ACC112 (cell line): ENCODE measurements at regions not wholly inside any gene's neighbourhood (a gene's known extent, or its start where the extent isn't known, plus 50 kb on each side); places are given as distances from the start of the nearest gene placed in this dataset.

Experiments used
- H2AFZ ChIP-seq: fragments of 200-600 bp; sonication (generic); one replicate; pipeline ENCODE4 v1.6.0; 2017; ENCODE audit warnings: antibody characterized with exemption, low read length; ENCODE audit not compliant: unreplicated experiment
- H3K27ac ChIP-seq: fragments of 200-600 bp; sonication (generic); 2 replicates; pipeline ENCODE4 v1.5.1; 2014; ENCODE audit warnings: low read depth, mild to moderate bottlenecking, antibody characterized with exemption, low read length, moderate library complexity
- H3K27me3 ChIP-seq: fragments of 200-600 bp; sonication (generic); 2 replicates; pipeline ENCODE4 v1.6.1; 2014; ENCODE audit warnings: mild to moderate bottlenecking, antibody characterized with exemption, low read length, moderate library complexity, mixed read lengths; ENCODE audit not compliant: insufficient read depth
- H3K36me3 ChIP-seq: fragments of 200-600 bp; sonication (generic); 2 replicates; pipeline ENCODE4 v1.6.1; 2016; ENCODE audit warnings: mild to moderate bottlenecking, antibody characterized with exemption, low read length, moderate library complexity, mixed read lengths; ENCODE audit not compliant: insufficient read depth
- H3K4me1 ChIP-seq: fragments of 200-600 bp; sonication (generic); one replicate; pipeline ENCODE4 v1.6.1; 2016; ENCODE audit warnings: low read length, mixed read lengths; ENCODE audit not compliant: insufficient read depth, unreplicated experiment, control insufficient read depth
- H3K4me3 ChIP-seq: fragments of 200-600 bp; sonication (generic); 2 replicates; pipeline ENCODE4 v1.5.1; 2014; ENCODE audit warnings: mild to moderate bottlenecking, low read depth, low read length
- H3K79me2 ChIP-seq: fragments of 200-600 bp; sonication (generic); one replicate; pipeline ENCODE4 v1.6.0; 2016; ENCODE audit warnings: low read length; ENCODE audit not compliant: control insufficient read depth, unreplicated experiment, insufficient read depth

GRCh38 chr6:134421501-134421900 is 103.6 kb upstream of the SGK1 start:
- H3K79me2 ChIP-seq = no peaks in the 10 kb centered on the region
- peaks cover 56% of the 10 kb centered on the region for H3K4me1 ChIP-seq

GRCh38 chr6:134420614-134421181 is 102.8 kb upstream of the SGK1 start:
- Histone ChIP-seq H2AFZ (no peak overlapping the region), H3K27me3 (no peaks in the 10 kb centered on the region), H3K36me3 (no peaks in the 10 kb centered on the region), H3K79me2 (no peaks in the 10 kb centered on the region), H3K27ac (peak overlapping the region; percentile 100), H3K4me1 (peaks cover 53% of the 10 kb centered on the region), H3K4me3 (no peak overlapping the region)

More at GRCh38 chr6:134421501-134421900, 103.6 kb upstream of the SGK1 start:
- H3K27ac ChIP-seq = peak overlapping the region; percentile 100
- peak overlapping the region; percentile 5 for H2AFZ ChIP-seq
- H3K27me3 ChIP-seq = no peaks in the 10 kb centered on the region
- H3K4me3 ChIP-seq = peak overlapping the region; percentile 10; the same call in 1 of the 2 replicates
- no peaks in the 10 kb centered on the region for H3K36me3 ChIP-seq

GRCh38 chr6:134419716-134420115 is 101.8 kb upstream of the SGK1 start:
- no peak overlapping the region for H3K4me3 ChIP-seq
- H2AFZ ChIP-seq = no peak overlapping the region
- peak overlapping the region; percentile 100; the same call in 1 of the 2 replicates for H3K27ac ChIP-seq
- H3K27me3 ChIP-seq = no peaks in the 10 kb centered on the region
- peaks cover 43% of the 10 kb centered on the region for H3K4me1 ChIP-seq
- no peaks in the 10 kb centered on the region for H3K36me3 ChIP-seq
- H3K79me2 ChIP-seq = no peaks in the 10 kb centered on the region

- Histone ChIP-seq H3K27me3 (no peaks in the 10 kb centered on the region), H3K36me3 (no peaks in the 10 kb centered on the region), H2AFZ (no peak overlapping the region), H3K4me1 (peaks cover 17% of the 10 kb centered on the region), H3K4me3 (no peak overlapping the region), H3K27ac (no peak overlapping the region), H3K79me2 (no peaks in the 10 kb centered on the region)
Observed at GRCh38 chr6:134416418-134417154, 98.7 kb upstream of the SGK1 start.

- Histone ChIP-seq H2AFZ (no peak overlapping the region), H3K4me1 (peaks cover 8% of the 10 kb centered on the region), H3K27ac (no peak overlapping the region), H3K4me3 (no peak overlapping the region), H3K36me3 (no peaks in the 10 kb centered on the region), H3K27me3 (no peaks in the 10 kb centered on the region), H3K79me2 (no peaks in the 10 kb centered on the region)
Observed at GRCh38 chr6:134415656-134416055, 97.7 kb upstream of the SGK1 start.

GRCh38 chr6:134415194-134415593 is 97.3 kb upstream of the SGK1 start:
- Histone ChIP-seq H3K79me2 (no peaks in the 10 kb centered on the region), H3K27ac (no peak overlapping the region), H3K4me1 (peaks cover 3% of the 10 kb centered on the region), H3K27me3 (no peaks in the 10 kb centered on the region), H2AFZ (no peak overlapping the region), H3K36me3 (no peaks in the 10 kb centered on the region), H3K4me3 (no peak overlapping the region)

- Histone ChIP-seq H3K27me3 (no peaks in the 10 kb centered on the region), H3K4me3 (no peak overlapping the region), H3K4me1 (no peaks in the 10 kb centered on the region), H3K79me2 (no peaks in the 10 kb centered on the region), H2AFZ (no peak overlapping the region), H3K36me3 (no peaks in the 10 kb centered on the region), H3K27ac (no peak overlapping the region)
Observed at GRCh38 chr6:134414793-134415192, 96.9 kb upstream of the SGK1 start.

- H3K27ac ChIP-seq = no peak overlapping the region
- no peaks in the 10 kb centered on the region for H3K27me3 ChIP-seq
- no peaks in the 10 kb centered on the region for H3K4me1 ChIP-seq
- H3K4me3 ChIP-seq = no peak overlapping the region
- no peak overlapping the region for H2AFZ ChIP-seq
- no peaks in the 10 kb centered on the region for H3K36me3 ChIP-seq
- no peaks in the 10 kb centered on the region for H3K79me2 ChIP-seq
Observed at GRCh38 chr6:134413241-134413643, 95.3 kb upstream of the SGK1 start.

- no peaks in the 10 kb centered on the region for H3K36me3 ChIP-seq
- no peak overlapping the region for H3K4me3 ChIP-seq
- no peak overlapping the region for H3K27ac ChIP-seq
- H3K79me2 ChIP-seq = no peaks in the 10 kb centered on the region
- no peak overlapping the region for H2AFZ ChIP-seq
- no peaks in the 10 kb centered on the region for H3K4me1 ChIP-seq
- no peaks in the 10 kb centered on the region for H3K27me3 ChIP-seq
Observed at GRCh38 chr6:134410541-134410940, 92.6 kb upstream of the SGK1 start.

- H3K27ac ChIP-seq = no peak overlapping the region
- no peak overlapping the region for H2AFZ ChIP-seq
- no peak overlapping the region for H3K4me3 ChIP-seq
- H3K79me2 ChIP-seq = no peaks in the 10 kb centered on the region
- no peaks in the 10 kb centered on the region for H3K27me3 ChIP-seq
- H3K4me1 ChIP-seq = no peaks in the 10 kb centered on the region
- no peaks in the 10 kb centered on the region for H3K36me3 ChIP-seq
Observed at GRCh38 chr6:134407791-134408190, 89.9 kb upstream of the SGK1 start.

GRCh38 chr6:134406311-134406710 is 88.4 kb upstream of the SGK1 start:
- Histone ChIP-seq H3K79me2 (no peaks in the 10 kb centered on the region), H2AFZ (no peak overlapping the region), H3K27me3 (no peaks in the 10 kb centered on the region), H3K4me3 (no peak overlapping the region), H3K27ac (no peak overlapping the region), H3K36me3 (no peaks in the 10 kb centered on the region), H3K4me1 (no peaks in the 10 kb centered on the region)
